ENCODE measurements at regions not wholly inside any gene's neighbourhood (a gene's known extent, or its start where the extent isn't known, plus 50 kb on each side); places are given as distances from the start of the nearest gene placed in this dataset.
"Not testable (repeated sequence)": the region's sequence is repeated elsewhere in the genome, so short reads cannot be mapped to it uniquely, and the experiment has no call there.

GRCh38 chr1:90220496-90220895 is 225.6 kb downstream of the ZNF326 start:
- 50 to 65% methylated on average over 1 to 3 of the region's 3 CpGs for WGBS, 2 donors (ENCODE audit: low coverage in 1 of 2)
- H3K27ac ChIP-seq: peak overlapping the region; percentile 66 to 75 (median 70)

GRCh38 chr1:90219166-90219871 is 224.4 kb downstream of the ZNF326 start:
- in situ Hi-C loops (cut with MboI; ENCODE audit: low pct_ligation_motif_present in 1 of 4, low pct_unique_long_range_greater_than_20kb in 1 of 4, low sequenced_read_pairs in 3 of 4); H3K9me3 ChIP-seq; intact Hi-C loops (cut with DNase I; ENCODE audit: low total_unique reads); H3K27me3 ChIP-seq; H3K36me3 ChIP-seq: not testable (repeated sequence)
- TF ChIP-seq POLR2AphosphoS5 (IDR thresholded peaks at IDR 0.05) (peak in 1 of 3 donors; percentile 62), POLR2A (IDR thresholded peaks at IDR 0.05) (peak; percentile 57)
- peaks cover 0 to 22% (median 10%) of the 10 kb centered on the region in 4 donors for H3K4me1 ChIP-seq
- DNase-seq: peak; percentile 67
- peak overlapping the region in 3 of 4 donors; percentile 16 to 32 (median 20) for H3K4me3 ChIP-seq
- peak overlapping the region; percentile 66 to 75 (median 70) for H3K27ac ChIP-seq
- WGBS, 2 donors (ENCODE audit: low coverage in 1 of 2): 41 to 90% methylated on average over 8 to 27 of the region's 27 CpGs

More at GRCh38 chr1:90220496-90220895, 225.6 kb downstream of the ZNF326 start:
- Histone ChIP-seq H3K27me3 (no peaks in the 10 kb centered on the region), H3K4me1 (peaks cover 0 to 22% (median 10%) of the 10 kb centered on the region in 4 donors), H3K4me3 (no peak overlapping the region), H3K36me3 (no peaks in the 10 kb centered on the region), H3K9me3 (peaks cover 0 to 6% of the 10 kb centered on the region in 2 donors)
- in situ Hi-C loops (cut with MboI; ENCODE audit: low pct_ligation_motif_present in 1 of 4, low pct_unique_long_range_greater_than_20kb in 1 of 4, low sequenced_read_pairs in 3 of 4): no loop called here
- intact Hi-C loops (cut with DNase I; ENCODE audit: low total_unique reads): no loop called here
- no peak for DNase-seq
- TF ChIP-seq POLR2A (IDR thresholded peaks at IDR 0.05) (no peak), POLR2AphosphoS5 (IDR thresholded peaks at IDR 0.05) (no peak), EP300 (IDR thresholded peaks at IDR 0.05; ENCODE audit: low read depth) (no peak), CTCF (IDR thresholded peaks at IDR 0.05) (no peak)

- H3K9me3 ChIP-seq: no peaks in the 10 kb centered on the region
- in situ Hi-C loops (cut with MboI; ENCODE audit: low pct_ligation_motif_present in 1 of 4, low pct_unique_long_range_greater_than_20kb in 1 of 4, low sequenced_read_pairs in 3 of 4) (no loop called here), intact Hi-C loops (cut with DNase I; ENCODE audit: low total_unique reads) (no loop called here)
- no peaks in the 10 kb centered on the region for H3K4me1 ChIP-seq
- H3K27me3 ChIP-seq: no peaks in the 10 kb centered on the region
- 88 to 91% methylated on average over 4 to 6 of the region's 6 CpGs for WGBS, 2 donors (ENCODE audit: low coverage in 1 of 2)
- H3K4me3 ChIP-seq: no peak overlapping the region
- H3K36me3 ChIP-seq: no peaks in the 10 kb centered on the region
- no peak for DNase-seq
- no peak for TF ChIP-seq CTCF (IDR thresholded peaks at IDR 0.05)
- TF ChIP-seq EP300 (IDR thresholded peaks at IDR 0.05; ENCODE audit: low read depth): no peak
- TF ChIP-seq POLR2A (IDR thresholded peaks at IDR 0.05): no peak
- no peak for TF ChIP-seq POLR2AphosphoS5 (IDR thresholded peaks at IDR 0.05)
- H3K27ac ChIP-seq: no peak overlapping the region
Measured at GRCh38 chr1:90210633-90211491, 216.0 kb downstream of the ZNF326 start.

- Histone ChIP-seq H3K27me3 (no peaks in the 10 kb centered on the region), H3K9me3 (no peaks in the 10 kb centered on the region), H3K36me3 (no peaks in the 10 kb centered on the region), H3K4me1 (peaks cover 0 to 6% (median 0%) of the 10 kb centered on the region in 4 donors), H3K27ac (no peak overlapping the region), H3K4me3 (no peak overlapping the region)
- intact Hi-C loops (cut with DNase I; ENCODE audit: low total_unique reads) (no loop called here), in situ Hi-C loops (cut with MboI; ENCODE audit: low pct_ligation_motif_present in 1 of 4, low pct_unique_long_range_greater_than_20kb in 1 of 4, low sequenced_read_pairs in 3 of 4) (no loop called here)
- 83% methylated on average over 5 of the region's 5 CpGs for whole genome bisulfite sequencing, 2 donors (ENCODE audit: low coverage in 1 of 2)
- DNase-seq: no peak
- TF ChIP-seq POLR2AphosphoS5 (IDR thresholded peaks at IDR 0.05): no peak
- no peak for TF ChIP-seq POLR2A (IDR thresholded peaks at IDR 0.05)
- no peak for TF ChIP-seq CTCF (IDR thresholded peaks at IDR 0.05)
- TF ChIP-seq EP300 (IDR thresholded peaks at IDR 0.05; ENCODE audit: low read depth): no peak
Measured at GRCh38 chr1:90208949-90209348, 214.0 kb downstream of the ZNF326 start.

All from transverse colon (tissue), 4 donors.